Stimulated activated memory B cell treated with anti-CD40 and anti-IgM and Interleukin-4, amounts not matched to agents 10 μg/mL and 1 μg/mL and 100 μg/mL, for 72 hours (primary cell): ENCODE measurements at regions not wholly inside any gene's neighbourhood (a gene's known extent, or its start where the extent isn't known, plus 50 kb on each side); places are given as distances from the start of the nearest gene placed in this dataset.

Experiments
- ATAC-seq: fragments of 150-1000 bp; cut with Tn5 transposase; 2 replicates; pipeline ENCODE4 v1.10.0; 2021
- H3K27ac Mint-ChIP-seq: one replicate; pipeline ENCODE4 v1.8.0; 2022; ENCODE audit warnings: mild to moderate bottlenecking, mixed read lengths
- H3K27me3 Mint-ChIP-seq: one replicate; pipeline ENCODE4 v1.8.0; 2022; ENCODE audit warnings: mixed read lengths
- H3K36me3 Mint-ChIP-seq: one replicate; pipeline ENCODE4 v1.8.0; 2022; ENCODE audit warnings: mixed read lengths
- H3K4me1 Mint-ChIP-seq: one replicate; pipeline ENCODE4 v1.8.0; 2022; ENCODE audit warnings: mixed read lengths
- H3K4me3 Mint-ChIP-seq: one replicate; pipeline ENCODE4 v1.8.0; 2022; ENCODE audit warnings: mild to moderate bottlenecking, moderate library complexity, mixed read lengths
- H3K9me3 Mint-ChIP-seq: one replicate; pipeline ENCODE4 v1.8.0; 2022; ENCODE audit warnings: mixed read lengths

GRCh38 chr18:73780218-73780617 lies 367.4 kb downstream of the FBXO15 start:
- Mint-ChIP-seq H3K9me3 (no peaks in the 10 kb centered on the region), H3K4me3 (no peak overlapping the region), H3K4me1 (no peaks in the 10 kb centered on the region), H3K36me3 (no peaks in the 10 kb centered on the region), H3K27ac (no peak overlapping the region), H3K27me3 (peaks cover 9% of the 10 kb centered on the region)
- no peak for ATAC-seq

GRCh38 chr18:73778032-73778359 lies 369.6 kb downstream of the FBXO15 start:
- ATAC-seq = no peak
- H3K36me3 Mint-ChIP-seq = no peaks in the 10 kb centered on the region
- H3K9me3 Mint-ChIP-seq = no peaks in the 10 kb centered on the region
- no peak overlapping the region for H3K27ac Mint-ChIP-seq
- H3K4me1 Mint-ChIP-seq = no peaks in the 10 kb centered on the region
- H3K27me3 Mint-ChIP-seq = peaks cover 9% of the 10 kb centered on the region
- no peak overlapping the region for H3K4me3 Mint-ChIP-seq

DNA sequence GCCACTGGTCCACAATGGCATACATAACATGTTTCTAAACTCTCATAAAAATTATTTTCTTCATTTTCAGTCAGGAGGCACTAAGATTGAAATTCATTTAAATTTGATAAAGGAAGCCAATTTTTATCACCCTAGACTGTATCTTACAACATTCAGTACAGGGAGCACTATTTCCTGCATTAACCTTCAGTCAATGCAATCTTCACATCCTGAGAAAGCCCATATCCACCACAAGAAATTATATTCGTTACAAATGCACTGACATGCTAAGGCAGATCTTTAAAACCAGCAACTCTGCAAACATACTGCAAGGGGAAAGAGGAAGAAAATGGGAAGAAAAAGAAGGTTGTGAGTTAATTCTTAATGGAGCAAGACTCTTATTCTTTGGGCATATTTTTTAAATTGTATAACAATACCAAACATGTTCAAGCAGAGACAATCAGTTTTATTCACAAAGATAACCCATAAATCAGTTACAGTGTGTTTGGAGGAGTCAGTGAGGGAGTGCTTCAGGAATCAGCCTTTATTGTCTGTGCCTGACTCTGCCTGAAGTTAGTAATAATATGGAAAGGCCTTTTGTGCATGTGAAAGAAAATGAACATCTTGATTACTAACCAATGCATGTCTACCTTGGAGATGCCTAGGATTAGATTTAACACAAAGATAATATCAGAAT lies 370.1 kb downstream of the FBXO15 start:
- H3K9me3 Mint-ChIP-seq = no peaks in the 10 kb centered on the region
- H3K27me3 Mint-ChIP-seq = peaks cover 9% of the 10 kb centered on the region
- H3K4me3 Mint-ChIP-seq = no peak overlapping the region
- no peaks in the 10 kb centered on the region for H3K36me3 Mint-ChIP-seq
- H3K27ac Mint-ChIP-seq = no peak overlapping the region
- H3K4me1 Mint-ChIP-seq = no peaks in the 10 kb centered on the region
- no peak for ATAC-seq

DNA sequence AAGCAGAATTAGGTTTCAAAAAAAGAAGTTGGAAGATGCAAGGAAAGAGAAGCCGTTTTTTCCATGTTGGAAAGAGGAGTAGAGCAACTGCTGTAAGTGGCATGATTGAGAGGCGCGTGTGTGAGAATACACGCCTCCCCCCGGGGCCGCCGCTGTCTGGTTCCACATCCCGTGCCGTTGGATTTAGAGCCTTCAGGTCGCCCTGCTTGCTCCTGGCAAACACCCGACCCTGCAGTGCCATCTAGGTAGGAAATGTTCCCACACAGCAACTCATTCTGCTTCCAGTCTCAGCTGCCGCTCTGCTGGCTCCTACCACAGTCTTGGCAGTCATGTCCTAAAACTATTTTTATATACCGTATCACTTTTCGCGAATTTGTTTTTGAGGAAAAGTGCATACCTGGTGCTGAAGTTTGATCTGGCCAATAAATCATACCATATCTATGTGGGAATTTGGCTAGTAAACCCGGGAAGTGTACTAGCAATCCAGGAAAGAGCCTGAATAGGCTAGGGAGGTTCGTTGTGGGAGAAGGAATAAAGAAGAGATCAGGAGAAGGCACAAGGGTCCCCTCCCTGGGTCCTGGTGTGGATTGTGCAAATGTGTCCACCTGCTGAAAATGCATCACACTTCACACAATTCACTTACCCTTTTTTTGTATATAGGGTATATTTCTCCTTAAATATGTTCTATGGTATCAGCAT lies 372.7 kb downstream of the FBXO15 start:
- Mint-ChIP-seq H3K27ac (no peak overlapping the region), H3K4me3 (no peak overlapping the region), H3K9me3 (no peaks in the 10 kb centered on the region), H3K27me3 (no peaks in the 10 kb centered on the region), H3K36me3 (no peaks in the 10 kb centered on the region), H3K4me1 (no peaks in the 10 kb centered on the region)
- ATAC-seq = no peak

DNA sequence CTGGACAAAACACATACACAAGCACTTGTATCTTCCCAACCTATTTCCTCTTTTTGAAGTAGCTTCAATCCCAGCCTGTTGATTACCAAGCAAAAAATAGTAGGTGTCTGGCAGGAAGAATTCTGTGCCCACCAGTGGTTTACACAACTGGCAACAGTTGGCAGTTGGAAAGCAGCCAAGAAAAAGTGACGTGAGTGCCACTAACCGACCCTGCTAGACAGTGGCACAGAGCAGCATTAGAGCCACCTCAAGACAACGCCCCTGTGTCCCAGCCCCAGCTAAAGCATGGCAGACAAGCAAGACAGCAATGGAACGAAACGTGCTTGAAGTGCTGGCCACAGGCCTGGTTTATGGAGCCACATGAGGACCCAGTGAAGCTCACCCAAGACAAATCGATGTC lies 379.6 kb downstream of the FBXO15 start:
- Mint-ChIP-seq H3K36me3 (no peaks in the 10 kb centered on the region), H3K27ac (no peak overlapping the region), H3K27me3 (no peaks in the 10 kb centered on the region), H3K9me3 (no peaks in the 10 kb centered on the region), H3K4me1 (no peaks in the 10 kb centered on the region), H3K4me3 (no peak overlapping the region)
- ATAC-seq = no peak

- Mint-ChIP-seq H3K4me3 (no peak overlapping the region), H3K4me1 (no peaks in the 10 kb centered on the region), H3K36me3 (no peaks in the 10 kb centered on the region), H3K9me3 (no peaks in the 10 kb centered on the region), H3K27me3 (no peaks in the 10 kb centered on the region), H3K27ac (no peak overlapping the region)
- ATAC-seq = no peak
Measured at GRCh38 chr18:73766910-73767515, 380.6 kb downstream of the FBXO15 start.

GRCh38 chr18:73758446-73758845 lies 389.2 kb downstream of the FBXO15 start:
- Mint-ChIP-seq H3K9me3 (no peaks in the 10 kb centered on the region), H3K4me3 (no peak overlapping the region), H3K36me3 (no peaks in the 10 kb centered on the region), H3K4me1 (no peaks in the 10 kb centered on the region), H3K27me3 (no peaks in the 10 kb centered on the region), H3K27ac (no peak overlapping the region)
- no peak for ATAC-seq

GRCh38 chr18:73756256-73757091 lies 391.2 kb downstream of the FBXO15 start:
- no peaks in the 10 kb centered on the region for H3K27me3 Mint-ChIP-seq
- no peak overlapping the region for H3K27ac Mint-ChIP-seq
- H3K4me1 Mint-ChIP-seq = no peaks in the 10 kb centered on the region
- H3K36me3 Mint-ChIP-seq = no peaks in the 10 kb centered on the region
- no peak overlapping the region for H3K4me3 Mint-ChIP-seq
- ATAC-seq = no peak
- no peaks in the 10 kb centered on the region for H3K9me3 Mint-ChIP-seq

GRCh38 chr18:73752965-73753364 lies 394.7 kb downstream of the FBXO15 start:
- H3K36me3 Mint-ChIP-seq = no peaks in the 10 kb centered on the region
- peaks cover 3% of the 10 kb centered on the region for H3K9me3 Mint-ChIP-seq
- no peak for ATAC-seq
- no peak overlapping the region for H3K4me3 Mint-ChIP-seq
- no peaks in the 10 kb centered on the region for H3K4me1 Mint-ChIP-seq
- H3K27me3 Mint-ChIP-seq = no peaks in the 10 kb centered on the region
- H3K27ac Mint-ChIP-seq = no peak overlapping the region

GRCh38 chr18:73752546-73752945 lies 395.1 kb downstream of the FBXO15 start:
- Mint-ChIP-seq H3K4me3 (no peak overlapping the region), H3K9me3 (peaks cover 3% of the 10 kb centered on the region), H3K27ac (no peak overlapping the region), H3K4me1 (no peaks in the 10 kb centered on the region), H3K36me3 (no peaks in the 10 kb centered on the region), H3K27me3 (no peaks in the 10 kb centered on the region)
- ATAC-seq = no peak

- Mint-ChIP-seq H3K36me3 (no peaks in the 10 kb centered on the region), H3K9me3 (peaks cover 3% of the 10 kb centered on the region), H3K27me3 (no peaks in the 10 kb centered on the region), H3K4me1 (no peaks in the 10 kb centered on the region), H3K27ac (no peak overlapping the region), H3K4me3 (no peak overlapping the region)
- ATAC-seq = no peak
Measured at GRCh38 chr18:73750052-73750451, 397.6 kb downstream of the FBXO15 start.

DNA sequence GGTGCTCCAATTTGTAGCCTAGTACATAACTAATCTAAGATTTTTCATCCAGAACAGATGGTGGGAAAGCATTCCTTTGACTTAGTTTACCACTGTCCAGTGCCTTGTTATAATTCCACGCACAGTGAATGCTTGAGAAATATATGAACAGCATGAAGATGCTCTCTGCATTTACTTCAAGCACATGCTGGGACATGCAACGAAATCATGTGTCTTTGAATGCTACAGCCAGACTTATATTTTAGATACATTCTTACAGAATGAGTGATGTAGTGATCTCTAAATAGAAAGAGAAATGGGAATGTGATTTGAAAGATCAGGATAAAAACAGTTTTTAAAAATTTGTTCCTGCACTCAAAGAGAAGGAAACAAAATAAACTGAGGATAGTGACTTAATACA lies 398.3 kb downstream of the FBXO15 start:
- no peak overlapping the region for H3K27ac Mint-ChIP-seq
- no peak overlapping the region for H3K4me3 Mint-ChIP-seq
- no peak for ATAC-seq
- no peaks in the 10 kb centered on the region for H3K27me3 Mint-ChIP-seq
- no peaks in the 10 kb centered on the region for H3K36me3 Mint-ChIP-seq
- no peaks in the 10 kb centered on the region for H3K4me1 Mint-ChIP-seq
- H3K9me3 Mint-ChIP-seq = peaks cover 3% of the 10 kb centered on the region

DNA sequence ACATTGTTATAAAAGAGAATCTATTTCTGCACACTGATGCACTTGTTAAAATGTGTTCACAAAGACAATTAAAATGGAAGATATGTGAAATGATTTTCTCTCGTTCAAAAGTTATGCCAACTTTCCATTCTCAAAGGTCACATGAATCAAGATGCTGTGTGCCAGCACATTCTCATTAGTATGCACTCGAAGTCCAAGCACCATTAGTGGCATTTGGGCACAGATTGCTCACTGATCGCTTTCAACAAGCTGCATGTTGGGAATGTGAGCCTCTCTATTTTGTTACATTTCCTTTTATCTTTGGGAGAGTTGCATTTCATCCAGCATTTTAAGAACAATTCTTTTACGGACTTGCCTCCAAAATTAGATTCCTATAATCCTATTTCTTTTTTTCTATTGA lies 398.9 kb downstream of the FBXO15 start:
- Mint-ChIP-seq H3K27ac (no peak overlapping the region), H3K36me3 (no peaks in the 10 kb centered on the region), H3K4me3 (no peak overlapping the region)

DNA sequence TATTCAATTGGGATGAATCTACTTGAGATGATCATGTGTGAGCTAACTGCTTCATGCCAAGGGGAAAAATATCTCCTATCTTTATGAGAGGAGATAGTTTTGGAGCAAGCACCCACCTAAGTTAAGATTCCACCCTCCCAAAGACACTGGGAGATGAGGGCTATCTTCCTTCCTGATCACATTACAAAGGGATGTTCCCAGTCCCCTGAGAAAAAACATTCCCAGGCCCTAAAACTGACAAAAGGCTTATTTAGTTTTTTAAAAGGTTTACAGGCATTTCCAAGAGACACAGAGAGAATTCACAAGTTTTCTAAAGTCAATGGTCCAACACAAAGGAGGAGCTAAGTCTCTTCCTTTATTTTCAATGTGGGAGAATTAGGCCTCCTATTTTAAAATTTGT lies 401.5 kb downstream of the FBXO15 start:
- H3K4me3 Mint-ChIP-seq = no peak overlapping the region
- H3K27ac Mint-ChIP-seq = no peak overlapping the region
- no peak for ATAC-seq
- no peaks in the 10 kb centered on the region for H3K36me3 Mint-ChIP-seq
- no peaks in the 10 kb centered on the region for H3K27me3 Mint-ChIP-seq
- H3K9me3 Mint-ChIP-seq = peaks cover 3% of the 10 kb centered on the region
- H3K4me1 Mint-ChIP-seq = no peaks in the 10 kb centered on the region

More for the DNA sequence above, 398.9 kb downstream of the FBXO15 start:
- Mint-ChIP-seq H3K9me3 (peaks cover 3% of the 10 kb centered on the region), H3K27me3 (no peaks in the 10 kb centered on the region), H3K4me1 (no peaks in the 10 kb centered on the region)
- no peak for ATAC-seq

- no peaks in the 10 kb centered on the region for H3K36me3 Mint-ChIP-seq
- no peak overlapping the region for H3K27ac Mint-ChIP-seq
- no peaks in the 10 kb centered on the region for H3K27me3 Mint-ChIP-seq
- ATAC-seq = no peak
- no peaks in the 10 kb centered on the region for H3K4me1 Mint-ChIP-seq
- no peaks in the 10 kb centered on the region for H3K9me3 Mint-ChIP-seq
- no peak overlapping the region for H3K4me3 Mint-ChIP-seq
Measured at GRCh38 chr18:73742957-73743356, 404.7 kb downstream of the FBXO15 start.
